B cell (primary cell): ENCODE measurements at regions not wholly inside any gene's neighbourhood (a gene's known extent, or its start where the extent isn't known, plus 50 kb on each side); places are given as distances from the start of the nearest gene placed in this dataset.

Experiments
- EZH2 ChIP-seq: IDR thresholded peaks from 2 replicates; pipeline ENCODE4 v1.6.1; 2012; ENCODE audit warnings: borderline replicate concordance, low read depth, mild to moderate bottlenecking, moderate library complexity, low read length; ENCODE audit not compliant: insufficient read depth, poor library complexity, severe bottlenecking
- TF ChIP-seq, protein P1 (sequence below): fragments of 200-600 bp; IDR thresholded peaks from one replicate; pipeline ENCODE4 v1.8.0; 2022; ENCODE audit warnings: antibody characterized with exemption, mild to moderate bottlenecking

DNA sequence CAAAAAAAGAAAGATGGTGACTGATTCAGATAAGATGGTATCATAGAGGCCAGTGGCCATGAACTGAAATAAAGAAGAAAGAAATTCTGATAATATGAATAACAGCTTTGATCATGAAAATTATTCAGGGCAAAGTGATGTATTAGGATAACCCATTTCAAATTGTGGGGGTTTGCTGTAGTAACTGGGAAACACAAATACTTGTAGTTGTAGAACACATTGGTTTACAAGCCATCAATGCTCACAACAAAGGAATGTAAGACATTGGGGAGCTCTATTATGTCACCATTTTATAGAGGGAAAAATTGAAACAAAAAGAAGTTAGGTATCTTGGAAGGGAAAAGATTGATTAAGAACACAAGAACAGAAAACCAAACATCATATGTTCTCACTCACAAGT is 140.4 kb upstream of the FRMD6 start:
- TF ChIP-seq, protein P1, sequence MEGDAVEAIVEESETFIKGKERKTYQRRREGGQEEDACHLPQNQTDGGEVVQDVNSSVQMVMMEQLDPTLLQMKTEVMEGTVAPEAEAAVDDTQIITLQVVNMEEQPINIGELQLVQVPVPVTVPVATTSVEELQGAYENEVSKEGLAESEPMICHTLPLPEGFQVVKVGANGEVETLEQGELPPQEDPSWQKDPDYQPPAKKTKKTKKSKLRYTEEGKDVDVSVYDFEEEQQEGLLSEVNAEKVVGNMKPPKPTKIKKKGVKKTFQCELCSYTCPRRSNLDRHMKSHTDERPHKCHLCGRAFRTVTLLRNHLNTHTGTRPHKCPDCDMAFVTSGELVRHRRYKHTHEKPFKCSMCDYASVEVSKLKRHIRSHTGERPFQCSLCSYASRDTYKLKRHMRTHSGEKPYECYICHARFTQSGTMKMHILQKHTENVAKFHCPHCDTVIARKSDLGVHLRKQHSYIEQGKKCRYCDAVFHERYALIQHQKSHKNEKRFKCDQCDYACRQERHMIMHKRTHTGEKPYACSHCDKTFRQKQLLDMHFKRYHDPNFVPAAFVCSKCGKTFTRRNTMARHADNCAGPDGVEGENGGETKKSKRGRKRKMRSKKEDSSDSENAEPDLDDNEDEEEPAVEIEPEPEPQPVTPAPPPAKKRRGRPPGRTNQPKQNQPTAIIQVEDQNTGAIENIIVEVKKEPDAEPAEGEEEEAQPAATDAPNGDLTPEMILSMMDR, result no peak
- no peak for TF ChIP-seq EZH2
